A549 (cell line): ENCODE measurements at regions not wholly inside any gene's neighbourhood (a gene's known extent, or its start where the extent isn't known, plus 50 kb on each side); places are given as distances from the start of the nearest gene placed in this dataset.

Experiments used
- ATAC-seq, 2 experiments: fragments of 200-7000 bp in 1 of 2; fragments of >200 bp in 1 of 2; cut with Nextera tagmentation in 1 of 2; cut with Tn5 transposase in 1 of 2; 3 replicates each; pipeline versions ENCODE4 v1.8.0 to v1.9.1; 2018 to 2020; ENCODE audit warnings: mild to moderate bottlenecking in 1 of 2, moderate library complexity in 1 of 2
- CTCF ChIA-PET: fragments of 300-600 bp; sonication (Branson Sonifier 250); formaldehyde crosslinking; extraction: SDS; loops from one replicate; lab custom pipeline; 2021; ENCODE audit warnings: antibody characterized with exemption, inconsistent platforms; lab: Yijun Ruan, JAX
- POLR2A ChIA-PET: fragments of 350-600 bp; formaldehyde crosslinking; extraction: SDS; loops from one replicate; lab custom pipeline; 2021; ENCODE audit warnings: antibody characterized with exemption, inconsistent platforms; lab: Yijun Ruan, JAX
- DNase-seq, 2 experiments: peaks; one replicate each; pipeline versions ENCODE4 v3.0.0 to v3.0.0-alpha.2; 2011 to 2016; ENCODE audit warnings: low read depth in 1 of 2, low spot score in 1 of 2
- FAIRE-seq: peaks from 2 replicates; lab custom pipeline; 2011; peaks lifted over from hg19 to GRCh38; lab: Jason Lieb, UNC
- H3K27ac ChIP-seq, 2 experiments: fragments of >200 bp; sonication (Bioruptor Twin); formaldehyde crosslinking; 3 replicates each; pipeline ENCODE4 v1.5.1; 2016 to 2017
- H3K4me1 ChIP-seq: fragments of >200 bp; sonication (Bioruptor Twin); formaldehyde crosslinking; 3 replicates; pipeline ENCODE4 v1.6.1; 2016
- H3K4me2 ChIP-seq: fragments of >200 bp; sonication (Bioruptor Twin); formaldehyde crosslinking; 3 replicates; pipeline ENCODE4 v1.6.1; 2016
- H3K4me3 ChIP-seq: fragments of >200 bp; sonication (Bioruptor Twin); formaldehyde crosslinking; 3 replicates; pipeline ENCODE4 v1.5.1; 2016
- H3K9me3 ChIP-seq: fragments of >200 bp; sonication (Bioruptor Twin); formaldehyde crosslinking; 3 replicates; pipeline ENCODE4 v1.6.1; 2016
- BCL3 ChIP-seq: fragments of >200 bp; sonication (Bioruptor Twin); formaldehyde crosslinking; IDR thresholded peaks from 3 replicates; pipeline ENCODE4 v1.6.1; 2016
- CBX2 ChIP-seq: fragments of 200-600 bp; sonication (generic); IDR thresholded peaks from 2 replicates; pipeline ENCODE4 v1.6.1; 2016; ENCODE audit warnings: low read depth, mild to moderate bottlenecking, borderline replicate concordance
- CHD4 ChIP-seq: fragments of 200-600 bp; sonication (generic); IDR thresholded peaks from 2 replicates; pipeline ENCODE4 v1.6.1; 2016; ENCODE audit warnings: antibody characterized with exemption, mild to moderate bottlenecking, borderline replicate concordance
- EHF ChIP-seq: fragments of 250-450 bp; sonication (Bioruptor Pico); IDR thresholded peaks from 2 replicates; pipeline ENCODE4 v1.5.0; 2020; ENCODE audit warnings: mild to moderate bottlenecking
- EP300 ChIP-seq, 2 experiments: fragments of >200 bp; sonication (Bioruptor Twin); formaldehyde crosslinking; IDR thresholded peaks; 2 replicates in 1 of 2; 3 replicates in 1 of 2; pipeline ENCODE4 v1.6.1; 2016 to 2017
- JUNB ChIP-seq: fragments of >200 bp; sonication (Bioruptor Twin); formaldehyde crosslinking; IDR thresholded peaks from 2 replicates; pipeline ENCODE4 v1.6.1; 2016
- MAFK ChIP-seq: fragments of 450-650 bp; IDR thresholded peaks from 2 replicates; pipeline ENCODE4 v1.6.1; 2014; ENCODE audit not compliant: partially characterized antibody
- NFE2L2 ChIP-seq: fragments of 150-350 bp; conservative IDR thresholded peaks from 2 replicates; pipeline ENCODE4 v1.6.1; 2014; ENCODE audit warnings: low read length
- PBX3 ChIP-seq: IDR thresholded peaks from 2 replicates; pipeline ENCODE4 v1.6.1; 2012
- POLR2AphosphoS2 ChIP-seq: conservative IDR thresholded peaks from 2 replicates; pipeline ENCODE4 v1.6.1; 2012; ENCODE audit warnings: low read length, improper control_type of control experiment, inconsistent platforms
- SREBF2 ChIP-seq: fragments of 450-650 bp; IDR thresholded peaks from 2 replicates; pipeline ENCODE4 v1.6.1; 2014; ENCODE audit warnings: mild to moderate bottlenecking, moderate library complexity
- TFCP2L1 ChIP-seq: fragments of 250-450 bp; sonication (Bioruptor Pico); IDR thresholded peaks from 2 replicates; pipeline ENCODE4 v1.5.0; 2021; ENCODE audit warnings: mild to moderate bottlenecking
- TP53 ChIP-seq: fragments of 250-450 bp; sonication (Bioruptor Pico); IDR thresholded peaks from 2 replicates; pipeline ENCODE4 v1.5.0; 2021; ENCODE audit warnings: mild to moderate bottlenecking, moderate library complexity
- ZFP36 ChIP-seq: fragments of 450-650 bp; IDR thresholded peaks from 2 replicates; pipeline ENCODE4 v1.6.1; 2014; ENCODE audit warnings: borderline replicate concordance; ENCODE audit not compliant: partially characterized antibody
- ZNF302 ChIP-seq: fragments of 250-450 bp; sonication (Bioruptor Pico); IDR thresholded peaks from 2 replicates; pipeline ENCODE4 v1.9.0; 2021; ENCODE audit warnings: inconsistent platforms, mild to moderate bottlenecking, moderate library complexity
- ZSCAN20 ChIP-seq: fragments of 250-450 bp; sonication (Bioruptor Pico); IDR thresholded peaks from 2 replicates; pipeline ENCODE4 v1.8.0; 2022; ENCODE audit warnings: mild to moderate bottlenecking, moderate library complexity
- WGBS: methylation state at CpG from one replicate; pipeline ENCODE4 v1.1.6; 2017; ENCODE audit errors: missing lambda C conversion rate; 5-methylcytosine and 5-hydroxymethylcytosine counted together
- TF ChIP-seq, protein P1 (sequence below): fragments of >200 bp; sonication (Bioruptor Twin); formaldehyde crosslinking; IDR thresholded peaks from 2 replicates; pipeline ENCODE4 v1.6.1; 2016
- TF ChIP-seq, protein P2 (sequence below): fragments of 450-650 bp; IDR thresholded peaks from 2 replicates; pipeline ENCODE4 v1.6.1; 2014; ENCODE audit warnings: antibody characterized with exemption

DNA sequence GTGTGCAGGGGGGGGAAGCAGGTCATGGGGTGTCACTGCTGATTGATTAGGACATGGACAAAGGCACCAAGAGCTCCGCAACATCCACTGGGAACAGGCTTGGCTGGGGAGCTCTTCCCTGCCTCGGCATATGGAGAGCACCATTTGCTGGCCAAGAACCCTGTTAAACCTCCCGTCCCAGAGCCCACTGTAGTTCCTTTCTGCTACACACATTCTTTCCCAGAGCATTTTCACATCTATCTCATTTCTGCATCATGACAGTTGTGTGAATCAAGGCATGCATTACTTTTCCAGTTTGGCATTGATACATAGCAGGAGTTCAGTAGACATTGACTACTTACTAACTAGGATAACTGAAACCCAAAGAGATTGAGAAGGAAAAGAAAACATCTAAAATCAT is 333.4 kb upstream of the B3GAT1 start:
- no peak for TF ChIP-seq POLR2AphosphoS2
- TF ChIP-seq BCL3, result no peak
- TF ChIP-seq, protein P1, sequence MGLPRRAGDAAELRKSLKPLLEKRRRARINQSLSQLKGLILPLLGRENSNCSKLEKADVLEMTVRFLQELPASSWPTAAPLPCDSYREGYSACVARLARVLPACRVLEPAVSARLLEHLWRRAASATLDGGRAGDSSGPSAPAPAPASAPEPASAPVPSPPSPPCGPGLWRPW, result no peak
- TF ChIP-seq ZNF302 (CRISPR knock-in tag), result no peak
- TF ChIP-seq NFE2L2, result no peak
- no peak for TF ChIP-seq PBX3
- no peak for TF ChIP-seq JUNB
- TF ChIP-seq TP53 (CRISPR knock-in tag), result no peak
- TF ChIP-seq EP300 (IDR thresholded peaks at IDR 0.05), result no peak
- no peak for TF ChIP-seq ZSCAN20
- no peak for TF ChIP-seq SREBF2
- TF ChIP-seq, all 56 proteins: peak for 0
- ChIA-PET POLR2A (no interaction called here), CTCF (no interaction called here)
- Histone ChIP-seq H3K4me3 (no peak overlapping the region), H3K4me1 (no peaks in the 10 kb centered on the region), H3K27ac (no peak overlapping the region), H3K4me2 (no peak overlapping the region), H3K9me3 (no peaks in the 10 kb centered on the region)
- DNase-seq, result no peak
- FAIRE-seq, result no peak
- ATAC-seq, result no peak
- WGBS, result 0% methylated on average over 3 of the region's 3 CpGs

DNA sequence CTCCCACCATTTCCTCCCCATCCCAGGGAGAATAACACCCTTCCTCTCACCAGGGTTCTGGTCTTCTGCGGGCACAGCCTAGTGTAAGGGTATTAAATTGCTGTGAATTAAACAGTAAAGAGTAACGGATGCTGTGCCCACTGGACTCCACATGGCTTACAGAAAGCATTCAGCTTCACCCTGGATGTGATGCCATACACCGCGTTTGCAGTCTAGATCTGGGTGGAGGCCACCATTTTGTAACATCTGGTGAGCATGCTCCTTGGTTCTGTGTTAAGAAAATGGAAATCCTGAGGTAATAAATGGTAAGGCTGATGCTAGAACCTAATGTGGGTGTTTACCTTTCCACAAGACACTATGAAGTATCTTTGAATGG is 331.8 kb upstream of the B3GAT1 start:
- TF ChIP-seq ZFP36, result no peak
- TF ChIP-seq CHD4, result no peak
- TF ChIP-seq TFCP2L1, result no peak
- no peak for TF ChIP-seq NFE2L2
- Histone ChIP-seq H3K9me3 (no peaks in the 10 kb centered on the region; the same call in 2 of the 3 replicates), H3K27ac (no peak overlapping the region), H3K4me2 (no peak overlapping the region), H3K4me1 (no peaks in the 10 kb centered on the region), H3K4me3 (no peak overlapping the region)
- no peak for DNase-seq
- ATAC-seq, result no peak
- ChIA-PET POLR2A (no interaction called here), CTCF (no interaction called here)
- WGBS, result 25% methylated on average over 4 of the region's 4 CpGs
- FAIRE-seq, result no peak

GRCh38 chr11:134742956-134743819 is 331.1 kb upstream of the B3GAT1 start:
- Histone ChIP-seq H3K4me3 (no peak overlapping the region), H3K27ac (no peak overlapping the region), H3K4me1 (no peaks in the 10 kb centered on the region), H3K9me3 (no peaks in the 10 kb centered on the region; the same call in 2 of the 3 replicates), H3K4me2 (no peak overlapping the region)
- FAIRE-seq, result no peak
- ChIA-PET POLR2A (no interaction called here), CTCF (no interaction called here)
- TF ChIP-seq CBX2 (no peak), EHF (no peak), MAFK (peak; percentile 37)
- TF ChIP-seq, protein P2, sequence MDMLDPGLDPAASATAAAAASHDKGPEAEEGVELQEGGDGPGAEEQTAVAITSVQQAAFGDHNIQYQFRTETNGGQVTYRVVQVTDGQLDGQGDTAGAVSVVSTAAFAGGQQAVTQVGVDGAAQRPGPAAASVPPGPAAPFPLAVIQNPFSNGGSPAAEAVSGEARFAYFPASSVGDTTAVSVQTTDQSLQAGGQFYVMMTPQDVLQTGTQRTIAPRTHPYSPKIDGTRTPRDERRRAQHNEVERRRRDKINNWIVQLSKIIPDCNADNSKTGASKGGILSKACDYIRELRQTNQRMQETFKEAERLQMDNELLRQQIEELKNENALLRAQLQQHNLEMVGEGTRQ, result peak; percentile 26; the same call in 1 of the 2 replicates
- no peak for DNase-seq
- WGBS, result 23% methylated on average over 12 of the region's 12 CpGs
- no peak for ATAC-seq
